Progenitor cell of endocrine pancreas (in vitro differentiated cells): ENCODE measurements at regions not wholly inside any gene's neighbourhood (a gene's known extent, or its start where the extent isn't known, plus 50 kb on each side); places are given as distances from the start of the nearest gene placed in this dataset.

Source experiments
- DNase-seq: peaks from one replicate; pipeline ENCODE4 v3.0.0; 2021; ENCODE audit warnings: low spot score; ENCODE audit not compliant: unreplicated experiment
- H3K27ac Mint-ChIP-seq: 2 replicates; pipeline ENCODE4 v1.8.0; 2021; ENCODE audit warnings: mild to moderate bottlenecking, moderate library complexity, mixed read lengths
- H3K27me3 Mint-ChIP-seq: 2 replicates; pipeline ENCODE4 v1.8.0; 2021; ENCODE audit warnings: mixed read lengths
- H3K36me3 Mint-ChIP-seq: 2 replicates; pipeline ENCODE4 v1.8.0; 2022; ENCODE audit warnings: mixed read lengths; ENCODE audit not compliant: insufficient read depth
- H3K4me1 Mint-ChIP-seq: 2 replicates; pipeline ENCODE4 v1.8.0; 2021; ENCODE audit warnings: low read depth, mixed read lengths
- H3K4me3 Mint-ChIP-seq: 2 replicates; pipeline ENCODE4 v1.8.0; 2021; ENCODE audit warnings: low read depth, mild to moderate bottlenecking, moderate library complexity, mixed read lengths
- H3K9me3 Mint-ChIP-seq: 2 replicates; pipeline ENCODE4 v1.8.0; 2021; ENCODE audit warnings: low read depth, mixed read lengths
- TF ChIP-seq, protein P1 (sequence below): fragments of 200-600 bp; sonication (generic); IDR thresholded peaks from one replicate; pipeline ENCODE4 v1.5.0; 2021; ENCODE audit warnings: antibody characterized with exemption, mild to moderate bottlenecking; ENCODE audit not compliant: unreplicated experiment

DNA sequence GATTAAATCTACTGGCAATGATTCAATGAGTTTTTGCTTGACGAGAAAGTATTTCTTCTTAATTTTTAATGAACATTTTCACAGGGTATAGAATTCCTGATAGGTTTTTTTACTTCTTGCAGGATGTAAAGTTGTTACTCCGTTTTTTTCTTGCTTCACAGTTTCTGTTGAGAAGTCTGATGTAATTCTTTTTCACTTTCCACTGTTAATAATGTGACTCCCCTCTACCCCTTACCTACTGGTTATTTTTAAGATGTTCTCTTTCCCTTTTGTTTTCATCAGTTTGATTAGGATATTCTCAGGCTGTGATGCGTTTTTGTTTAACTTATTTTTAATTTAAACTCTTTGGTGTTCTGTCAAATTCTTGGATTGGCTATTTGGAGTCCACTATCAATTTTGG, 933.9 kb upstream of the PIK3C3 start:
- Mint-ChIP-seq H3K36me3 (no peaks in the 10 kb centered on the region), H3K9me3 (peaks cover 3% of the 10 kb centered on the region), H3K27me3 (no peaks in the 10 kb centered on the region), H3K27ac (no peak overlapping the region), H3K4me3 (no peak overlapping the region), H3K4me1 (peaks cover 7% of the 10 kb centered on the region)
- TF ChIP-seq, protein P1, sequence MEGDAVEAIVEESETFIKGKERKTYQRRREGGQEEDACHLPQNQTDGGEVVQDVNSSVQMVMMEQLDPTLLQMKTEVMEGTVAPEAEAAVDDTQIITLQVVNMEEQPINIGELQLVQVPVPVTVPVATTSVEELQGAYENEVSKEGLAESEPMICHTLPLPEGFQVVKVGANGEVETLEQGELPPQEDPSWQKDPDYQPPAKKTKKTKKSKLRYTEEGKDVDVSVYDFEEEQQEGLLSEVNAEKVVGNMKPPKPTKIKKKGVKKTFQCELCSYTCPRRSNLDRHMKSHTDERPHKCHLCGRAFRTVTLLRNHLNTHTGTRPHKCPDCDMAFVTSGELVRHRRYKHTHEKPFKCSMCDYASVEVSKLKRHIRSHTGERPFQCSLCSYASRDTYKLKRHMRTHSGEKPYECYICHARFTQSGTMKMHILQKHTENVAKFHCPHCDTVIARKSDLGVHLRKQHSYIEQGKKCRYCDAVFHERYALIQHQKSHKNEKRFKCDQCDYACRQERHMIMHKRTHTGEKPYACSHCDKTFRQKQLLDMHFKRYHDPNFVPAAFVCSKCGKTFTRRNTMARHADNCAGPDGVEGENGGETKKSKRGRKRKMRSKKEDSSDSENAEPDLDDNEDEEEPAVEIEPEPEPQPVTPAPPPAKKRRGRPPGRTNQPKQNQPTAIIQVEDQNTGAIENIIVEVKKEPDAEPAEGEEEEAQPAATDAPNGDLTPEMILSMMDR = no peak
- DNase-seq = no peak

DNA sequence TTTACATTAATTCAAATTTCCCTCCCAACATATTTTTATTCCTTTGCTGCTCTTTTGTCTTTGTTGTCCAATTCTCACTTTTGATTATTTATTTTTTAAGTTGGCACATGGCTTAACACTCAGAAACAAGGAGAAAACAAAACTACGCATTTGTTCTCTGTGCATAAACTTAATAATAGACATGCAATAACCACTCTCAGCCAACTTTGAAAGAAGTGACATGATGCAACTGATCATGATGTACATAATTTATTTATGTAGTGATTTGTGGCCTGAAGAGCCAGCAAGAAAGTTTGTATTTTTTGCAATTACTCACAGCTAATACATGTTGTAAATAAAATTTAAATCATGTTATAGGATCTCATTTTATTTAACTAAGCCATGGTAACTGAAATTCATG, 942.8 kb upstream of the PIK3C3 start:
- H3K36me3 Mint-ChIP-seq = no peaks in the 10 kb centered on the region

DNA sequence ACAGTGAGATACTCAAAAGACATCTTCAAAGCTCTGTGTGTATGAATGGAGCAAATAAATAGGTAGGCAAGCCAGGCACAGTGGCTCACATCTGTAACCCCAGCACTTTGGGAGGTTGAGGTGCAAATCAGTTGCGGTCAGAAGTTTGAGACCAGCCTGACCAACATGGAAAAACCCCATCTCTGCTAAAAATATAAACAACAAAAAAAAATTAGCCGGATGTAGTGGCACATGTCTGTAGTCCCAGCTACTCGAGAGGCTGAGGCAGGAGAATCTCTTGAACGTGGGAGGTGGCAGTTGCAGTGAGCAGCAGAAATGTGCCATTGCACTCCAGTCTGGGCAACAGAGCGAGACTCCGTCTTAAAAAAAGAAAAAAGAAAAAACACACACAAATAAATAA, 945.1 kb upstream of the PIK3C3 start:
- Mint-ChIP-seq H3K27me3 (no peaks in the 10 kb centered on the region), H3K4me1 (peaks cover 6% of the 10 kb centered on the region), H3K4me3 (no peak overlapping the region), H3K9me3 (peaks cover 3% of the 10 kb centered on the region), H3K27ac (no peak overlapping the region), H3K36me3 (no peaks in the 10 kb centered on the region)
- no peak for DNase-seq
- TF ChIP-seq, protein P1 = no peak

More for the DNA sequence above, 942.8 kb upstream of the PIK3C3 start:
- Mint-ChIP-seq H3K9me3 (peaks cover 10% of the 10 kb centered on the region), H3K4me1 (peaks cover 6% of the 10 kb centered on the region), H3K27me3 (no peaks in the 10 kb centered on the region), H3K27ac (no peak overlapping the region), H3K4me3 (no peak overlapping the region)
- no peak for DNase-seq
- TF ChIP-seq, protein P1 = no peak

DNA sequence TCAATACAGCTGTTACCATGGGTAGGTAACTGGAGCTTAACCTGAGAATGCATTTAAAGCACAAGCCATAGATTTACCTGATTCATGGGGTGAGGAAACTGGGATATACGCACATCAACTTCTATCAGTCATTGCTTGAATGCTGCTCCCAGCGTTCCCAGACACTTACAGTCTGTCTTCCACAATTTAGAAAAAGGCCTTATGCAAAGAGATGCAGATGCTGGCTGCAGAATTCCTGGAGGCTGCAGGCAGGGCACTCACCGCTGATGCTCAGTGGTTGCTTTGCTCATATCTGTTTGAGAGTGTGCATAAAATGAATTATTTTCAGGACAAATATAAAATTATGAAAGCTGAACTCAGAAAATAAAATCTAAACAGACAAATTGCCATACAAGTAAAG, 950.7 kb upstream of the PIK3C3 start:
- no peak overlapping the region for H3K4me3 Mint-ChIP-seq
- no peaks in the 10 kb centered on the region for H3K9me3 Mint-ChIP-seq
- TF ChIP-seq, protein P1 = no peak
- peaks cover 13% of the 10 kb centered on the region for H3K4me1 Mint-ChIP-seq
- no peak overlapping the region for H3K27ac Mint-ChIP-seq
- H3K27me3 Mint-ChIP-seq = no peaks in the 10 kb centered on the region
- DNase-seq = no peak
- H3K36me3 Mint-ChIP-seq = no peaks in the 10 kb centered on the region

DNA sequence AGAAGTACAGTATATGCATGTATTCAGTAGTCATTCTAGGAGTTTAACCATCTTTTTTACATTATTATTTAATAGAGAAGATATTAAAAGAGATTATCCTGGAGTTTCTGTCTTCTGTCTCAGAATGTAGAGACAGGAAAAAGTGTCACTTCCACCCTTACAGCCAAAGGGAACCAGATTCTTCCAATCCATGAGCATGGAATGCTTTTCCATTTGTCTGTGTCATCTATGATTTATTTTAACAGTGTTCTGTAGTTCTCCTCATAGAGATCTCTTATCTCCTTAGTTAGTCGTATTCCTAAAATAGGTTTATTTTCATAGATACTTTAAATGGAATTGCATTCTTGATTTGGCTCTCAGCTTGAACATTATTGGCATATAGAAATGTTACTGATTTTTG, 959.5 kb upstream of the PIK3C3 start:
- TF ChIP-seq, protein P1 = no peak
- Mint-ChIP-seq H3K27me3 (no peaks in the 10 kb centered on the region), H3K4me1 (no peaks in the 10 kb centered on the region), H3K27ac (no peak overlapping the region), H3K36me3 (no peaks in the 10 kb centered on the region), H3K4me3 (no peak overlapping the region), H3K9me3 (no peaks in the 10 kb centered on the region)
- DNase-seq = no peak
